GM12864 (cell line): ENCODE measurements at regions not wholly inside any gene's neighbourhood (a gene's known extent, or its start where the extent isn't known, plus 50 kb on each side); places are given as distances from the start of the nearest gene placed in this dataset.
"Not testable (repeated sequence)": the region's sequence is repeated elsewhere in the genome, so short reads cannot be mapped to it uniquely, and the experiment has no call there.

ENCODE experiments used
- DNase-seq: peaks from one replicate; pipeline ENCODE4 v3.0.0-alpha.2; 2011; ENCODE audit warnings: low read depth
- H3K4me3 ChIP-seq: 2 replicates; pipeline ENCODE4 v1.5.1; 2011; ENCODE audit warnings: mild to moderate bottlenecking, low read depth, low read length, control low read depth
- TF ChIP-seq, protein P1 (sequence below): IDR thresholded peaks from 2 replicates; pipeline ENCODE4 v1.5.1; 2011; ENCODE audit warnings: low read depth, mild to moderate bottlenecking, moderate library complexity, low read length, control low read depth, inconsistent platforms; ENCODE audit errors: missing control alignments

DNA sequence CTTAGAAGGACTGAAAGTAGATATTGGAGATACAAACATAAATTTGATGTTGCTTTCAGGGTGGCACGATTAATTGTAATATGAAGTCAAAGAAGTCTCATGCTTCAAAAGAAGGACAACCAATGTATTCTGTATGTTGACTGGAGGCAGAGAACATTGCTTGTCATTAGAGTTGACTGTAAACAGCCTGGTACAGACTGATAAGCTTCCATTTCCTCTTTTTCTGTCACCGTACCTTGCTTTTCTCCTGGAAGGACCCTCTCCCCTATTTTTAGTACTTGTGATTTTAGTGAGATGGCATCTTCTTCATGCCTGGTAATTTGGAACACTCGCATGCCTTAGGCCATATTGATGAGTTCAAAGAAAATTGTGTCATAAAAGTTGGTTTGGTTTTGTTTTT, 809.4 kb downstream of the PRELID2 start:
- TF ChIP-seq, protein P1, sequence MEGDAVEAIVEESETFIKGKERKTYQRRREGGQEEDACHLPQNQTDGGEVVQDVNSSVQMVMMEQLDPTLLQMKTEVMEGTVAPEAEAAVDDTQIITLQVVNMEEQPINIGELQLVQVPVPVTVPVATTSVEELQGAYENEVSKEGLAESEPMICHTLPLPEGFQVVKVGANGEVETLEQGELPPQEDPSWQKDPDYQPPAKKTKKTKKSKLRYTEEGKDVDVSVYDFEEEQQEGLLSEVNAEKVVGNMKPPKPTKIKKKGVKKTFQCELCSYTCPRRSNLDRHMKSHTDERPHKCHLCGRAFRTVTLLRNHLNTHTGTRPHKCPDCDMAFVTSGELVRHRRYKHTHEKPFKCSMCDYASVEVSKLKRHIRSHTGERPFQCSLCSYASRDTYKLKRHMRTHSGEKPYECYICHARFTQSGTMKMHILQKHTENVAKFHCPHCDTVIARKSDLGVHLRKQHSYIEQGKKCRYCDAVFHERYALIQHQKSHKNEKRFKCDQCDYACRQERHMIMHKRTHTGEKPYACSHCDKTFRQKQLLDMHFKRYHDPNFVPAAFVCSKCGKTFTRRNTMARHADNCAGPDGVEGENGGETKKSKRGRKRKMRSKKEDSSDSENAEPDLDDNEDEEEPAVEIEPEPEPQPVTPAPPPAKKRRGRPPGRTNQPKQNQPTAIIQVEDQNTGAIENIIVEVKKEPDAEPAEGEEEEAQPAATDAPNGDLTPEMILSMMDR: no peak
- H3K4me3 ChIP-seq: no peak overlapping the region
- DNase-seq: no peak

DNA sequence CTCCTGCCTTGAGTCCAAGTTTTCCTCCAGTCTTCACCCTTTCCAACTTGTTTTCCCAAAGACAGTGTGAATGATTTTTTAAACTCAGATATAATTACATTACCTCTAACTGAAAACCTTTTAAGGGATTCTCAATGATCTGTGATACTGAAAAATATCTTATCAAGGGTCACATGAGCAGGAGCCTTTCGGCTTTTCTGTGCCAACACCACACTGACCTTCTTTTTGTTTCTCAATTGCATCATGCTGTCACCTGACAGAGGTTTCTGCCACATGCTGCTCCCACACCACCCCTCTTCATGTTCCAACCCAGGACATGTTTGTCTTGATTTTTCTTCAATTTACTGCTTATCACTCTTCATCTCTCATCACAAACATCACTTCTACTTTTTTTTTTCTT, 820.0 kb downstream of the PRELID2 start:
- DNase-seq: no peak
- TF ChIP-seq, protein P1: no peak
- no peak overlapping the region for H3K4me3 ChIP-seq

DNA sequence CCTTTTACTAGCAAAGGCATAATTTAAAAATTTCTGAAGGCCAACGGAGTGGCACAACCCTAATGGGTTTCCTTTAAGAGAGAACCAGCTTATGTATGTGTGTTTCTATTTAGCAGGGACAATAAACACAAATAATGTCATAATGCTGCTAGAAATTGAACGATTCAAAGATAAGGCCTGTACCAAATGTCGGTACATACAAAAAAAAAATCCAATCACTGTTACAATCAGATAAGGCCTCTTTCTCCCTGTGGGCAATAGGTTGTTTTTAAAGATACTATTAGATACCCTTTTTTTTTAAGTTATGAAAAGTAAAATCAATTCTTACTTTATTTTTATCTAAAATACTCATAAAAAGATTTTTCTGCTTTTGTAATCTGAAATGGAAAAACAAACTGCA, 821.0 kb downstream of the PRELID2 start:
- no peak for DNase-seq
- no peak overlapping the region for H3K4me3 ChIP-seq
- TF ChIP-seq, protein P1: no peak

DNA sequence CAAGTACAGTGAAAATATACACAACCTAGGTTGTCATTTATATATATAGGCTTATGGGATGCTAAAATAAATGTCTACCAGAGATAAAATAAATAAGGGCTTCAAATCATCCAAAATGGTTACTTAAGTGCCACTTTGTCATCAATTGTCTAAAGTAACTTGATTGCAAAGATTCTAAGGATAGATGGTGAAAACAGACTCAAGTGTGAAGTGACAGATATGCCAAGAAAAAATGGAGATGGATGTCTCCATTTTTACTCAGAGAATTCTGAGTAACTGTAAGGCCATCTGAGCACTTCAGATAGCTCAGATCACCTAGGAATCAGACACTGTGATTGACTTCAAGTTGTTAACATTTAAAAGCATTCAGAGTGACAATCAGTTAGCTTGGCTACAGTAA, 824.3 kb downstream of the PRELID2 start:
- H3K4me3 ChIP-seq: no peak overlapping the region
- DNase-seq: no peak
- TF ChIP-seq, protein P1: no peak

DNA sequence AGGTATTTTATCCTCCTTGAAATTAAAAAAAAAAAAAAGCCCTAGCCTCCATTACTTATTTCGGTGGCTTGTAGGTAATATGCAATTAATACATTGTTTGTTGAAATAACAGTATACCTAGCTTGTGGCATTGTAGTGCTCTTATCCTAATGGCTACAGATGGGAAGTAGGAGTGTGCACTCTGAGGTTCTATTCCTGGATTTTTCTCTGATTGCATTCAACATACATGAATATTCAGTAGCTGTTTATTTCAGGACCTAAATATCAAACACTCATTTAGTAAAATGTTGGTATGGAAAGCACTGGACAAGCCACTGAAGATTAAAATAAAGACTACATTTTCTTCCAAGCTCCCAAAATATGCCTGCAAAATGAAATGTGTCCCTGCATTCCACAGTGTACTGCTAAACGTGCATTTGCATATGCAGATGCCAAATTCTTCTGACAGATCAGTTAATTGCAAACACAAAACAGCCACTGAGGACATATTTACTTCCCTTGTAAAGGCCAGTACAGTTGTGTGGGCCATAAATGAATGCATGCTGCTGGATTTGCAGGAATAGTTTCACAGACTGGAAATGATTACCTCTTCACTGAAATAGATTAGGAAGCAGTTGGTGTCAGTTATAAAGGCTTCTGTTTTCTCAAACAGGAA, 826.1 kb downstream of the PRELID2 start:
- no peak for DNase-seq
- no peak overlapping the region for H3K4me3 ChIP-seq
- TF ChIP-seq, protein P1: no peak

DNA sequence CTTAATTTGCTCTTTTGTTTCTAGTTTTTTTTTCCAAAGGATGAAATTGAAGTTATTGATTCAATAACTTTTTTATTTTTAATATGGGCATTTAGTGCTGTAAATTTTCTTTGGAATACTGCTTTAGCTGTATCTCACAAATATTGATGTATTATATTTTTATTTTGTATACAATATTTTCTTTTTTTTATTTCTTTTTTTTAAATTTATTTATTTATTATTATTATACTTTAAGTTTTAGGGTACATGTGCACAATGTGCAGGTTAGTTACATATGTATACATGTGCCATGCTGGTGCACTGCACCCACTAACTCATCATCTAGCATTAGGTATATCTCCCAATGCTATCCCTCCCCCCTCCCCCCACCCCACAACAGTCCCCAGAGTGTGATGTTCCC, 823.7 kb downstream of the KCTD16 start:
- not testable (repeated sequence) for DNase-seq, H3K4me3 ChIP-seq

DNA sequence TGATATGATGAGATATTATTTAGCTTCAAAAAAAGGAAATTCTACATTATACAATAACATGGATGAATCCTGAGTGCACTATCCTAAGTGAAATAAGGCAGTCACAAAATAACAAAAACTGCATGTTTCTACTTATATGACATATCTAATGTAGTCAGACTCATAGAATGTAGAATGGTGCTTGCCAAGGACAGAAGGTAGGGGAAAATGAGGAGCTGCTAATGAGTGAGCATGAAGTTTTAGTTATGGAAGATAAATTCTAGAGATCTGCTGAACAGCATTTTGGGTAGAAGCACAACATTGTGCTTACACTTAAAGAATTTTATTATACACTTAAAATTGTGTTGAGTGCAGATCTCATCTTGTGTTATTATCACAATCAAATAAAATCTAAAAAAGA, 812.4 kb downstream of the KCTD16 start:
- DNase-seq: no peak
- no peak overlapping the region for H3K4me3 ChIP-seq
- TF ChIP-seq, protein P1: no peak
